GM10266 (cell line): ENCODE measurements at regions not wholly inside any gene's neighbourhood (a gene's known extent, or its start where the extent isn't known, plus 50 kb on each side); places are given as distances from the start of the nearest gene placed in this dataset.

Experiments used
- DNase-seq: peaks from one replicate; pipeline ENCODE4 v3.0.0; 2012; ENCODE audit errors: extremely low spot score
- TF ChIP-seq, protein P1 (sequence below): IDR thresholded peaks from 2 replicates; pipeline ENCODE4 v1.5.1; 2012; ENCODE audit warnings: mild to moderate bottlenecking, low read depth; ENCODE audit not compliant: control insufficient read depth, insufficient read depth; ENCODE audit errors: missing control alignments

DNA sequence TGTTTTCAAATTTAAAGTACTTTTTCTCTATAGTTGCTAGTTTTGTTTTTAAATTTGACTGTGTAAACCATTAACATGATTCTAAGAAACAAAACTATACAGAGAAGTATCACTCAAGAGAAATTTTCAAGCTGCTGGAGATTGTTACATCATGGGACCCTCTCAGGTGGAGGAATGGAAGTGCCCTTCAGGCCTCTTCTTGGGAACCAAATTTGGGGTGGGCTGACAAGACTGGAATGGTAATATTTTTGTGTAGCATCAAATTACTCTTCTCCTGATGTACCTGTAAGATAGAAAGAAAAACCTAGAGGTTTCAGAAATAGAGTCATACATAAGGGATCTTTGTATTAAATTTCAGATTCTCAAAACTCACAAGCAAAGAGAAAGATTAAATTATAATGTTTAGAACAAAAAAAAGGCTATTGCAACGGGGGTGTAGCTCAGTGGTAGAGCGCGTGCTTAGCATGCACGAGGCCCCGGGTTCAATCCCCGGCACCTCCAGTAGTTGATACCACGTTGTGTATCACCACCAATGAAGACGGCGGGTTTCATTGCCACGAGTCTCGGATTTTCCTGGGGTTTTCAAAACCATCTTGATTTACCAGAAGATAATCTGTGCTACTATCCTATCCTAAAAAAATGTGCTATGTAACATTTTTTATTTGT, 193.7 kb downstream of the GPX5 start:
- DNase-seq = no peak
- TF ChIP-seq, protein P1, sequence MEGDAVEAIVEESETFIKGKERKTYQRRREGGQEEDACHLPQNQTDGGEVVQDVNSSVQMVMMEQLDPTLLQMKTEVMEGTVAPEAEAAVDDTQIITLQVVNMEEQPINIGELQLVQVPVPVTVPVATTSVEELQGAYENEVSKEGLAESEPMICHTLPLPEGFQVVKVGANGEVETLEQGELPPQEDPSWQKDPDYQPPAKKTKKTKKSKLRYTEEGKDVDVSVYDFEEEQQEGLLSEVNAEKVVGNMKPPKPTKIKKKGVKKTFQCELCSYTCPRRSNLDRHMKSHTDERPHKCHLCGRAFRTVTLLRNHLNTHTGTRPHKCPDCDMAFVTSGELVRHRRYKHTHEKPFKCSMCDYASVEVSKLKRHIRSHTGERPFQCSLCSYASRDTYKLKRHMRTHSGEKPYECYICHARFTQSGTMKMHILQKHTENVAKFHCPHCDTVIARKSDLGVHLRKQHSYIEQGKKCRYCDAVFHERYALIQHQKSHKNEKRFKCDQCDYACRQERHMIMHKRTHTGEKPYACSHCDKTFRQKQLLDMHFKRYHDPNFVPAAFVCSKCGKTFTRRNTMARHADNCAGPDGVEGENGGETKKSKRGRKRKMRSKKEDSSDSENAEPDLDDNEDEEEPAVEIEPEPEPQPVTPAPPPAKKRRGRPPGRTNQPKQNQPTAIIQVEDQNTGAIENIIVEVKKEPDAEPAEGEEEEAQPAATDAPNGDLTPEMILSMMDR = no peak

DNA sequence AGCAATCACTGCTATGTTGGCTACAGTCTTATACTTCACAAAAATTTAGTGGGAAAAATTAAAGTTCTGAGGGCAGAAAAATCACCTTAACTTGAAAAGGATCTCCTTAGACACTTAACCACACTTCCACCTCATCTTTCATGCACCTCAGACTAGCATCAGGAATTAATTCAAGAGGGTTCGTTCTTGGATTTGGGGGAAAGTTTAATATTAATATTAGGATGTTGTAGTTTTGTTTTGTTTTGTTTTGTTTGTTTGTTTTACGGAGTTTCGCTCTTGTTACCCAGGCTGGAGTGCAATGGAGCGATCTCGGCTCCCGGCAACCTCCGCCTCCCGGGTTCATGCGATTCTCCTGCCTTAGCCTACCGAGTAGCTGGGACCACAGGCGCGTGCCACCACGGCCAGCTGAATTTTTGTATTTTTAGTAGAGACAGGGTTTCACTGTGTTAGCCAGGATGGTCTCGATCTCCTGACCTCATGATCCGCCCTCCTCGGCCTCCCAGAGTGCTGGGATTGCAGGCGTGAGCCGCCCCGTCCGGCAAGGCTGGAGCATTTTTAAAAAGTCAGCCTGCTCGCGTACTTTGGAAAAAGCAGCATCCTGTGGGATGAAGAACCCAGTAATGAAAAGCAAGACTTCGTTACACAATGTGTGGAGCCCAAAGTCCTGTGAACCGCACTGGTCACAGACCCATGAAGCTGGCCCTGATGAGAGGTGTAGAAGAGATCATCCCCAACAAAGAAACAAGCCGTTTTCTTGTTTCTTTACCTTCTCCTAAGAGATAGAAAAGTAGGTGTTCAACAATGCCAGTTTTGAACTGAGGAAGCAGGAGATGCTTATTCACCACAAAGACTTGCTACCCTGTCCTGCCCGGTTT, 194.9 kb downstream of the GPX5 start:
- TF ChIP-seq, protein P1 = no peak
- DNase-seq = no peak

DNA sequence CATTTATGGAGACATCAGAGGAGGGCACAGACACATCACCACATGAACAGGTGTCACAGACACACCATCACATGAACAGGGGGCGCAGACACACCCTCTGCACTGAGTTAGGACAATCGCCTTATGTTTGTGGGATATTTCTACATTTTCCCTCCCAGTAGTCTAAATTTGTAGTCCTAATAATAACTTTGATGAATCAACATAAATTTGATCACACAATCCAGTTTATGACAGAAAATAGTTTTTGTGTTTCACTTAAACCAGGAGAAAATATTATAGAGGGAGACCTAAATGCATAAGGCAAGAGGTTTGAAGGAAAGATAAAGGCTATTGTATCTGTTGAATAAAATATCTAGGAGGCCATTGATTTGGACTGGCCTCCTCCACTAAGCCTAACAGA, 195.7 kb downstream of the GPX5 start:
- TF ChIP-seq, protein P1 = no peak
- DNase-seq = no peak

DNA sequence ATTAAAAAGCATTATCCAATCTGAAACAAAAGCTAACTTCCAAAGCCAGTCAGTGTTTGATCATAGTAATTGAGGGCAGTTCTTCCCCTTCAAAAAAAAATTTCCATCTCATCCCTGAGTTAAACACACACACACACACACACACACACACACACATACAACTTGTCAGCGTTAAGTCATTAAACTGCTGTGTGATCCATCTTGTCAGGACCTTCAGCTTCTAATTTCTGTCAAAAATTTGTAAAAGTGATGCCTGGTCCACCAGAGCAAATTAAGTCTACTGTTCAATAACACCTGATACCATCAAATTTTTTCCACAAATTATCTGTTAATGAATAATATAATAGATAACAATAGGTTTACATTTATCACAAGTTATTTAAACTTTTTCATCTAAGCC, 198.7 kb downstream of the GPX5 start:
- TF ChIP-seq, protein P1 = no peak
- no peak for DNase-seq

DNA sequence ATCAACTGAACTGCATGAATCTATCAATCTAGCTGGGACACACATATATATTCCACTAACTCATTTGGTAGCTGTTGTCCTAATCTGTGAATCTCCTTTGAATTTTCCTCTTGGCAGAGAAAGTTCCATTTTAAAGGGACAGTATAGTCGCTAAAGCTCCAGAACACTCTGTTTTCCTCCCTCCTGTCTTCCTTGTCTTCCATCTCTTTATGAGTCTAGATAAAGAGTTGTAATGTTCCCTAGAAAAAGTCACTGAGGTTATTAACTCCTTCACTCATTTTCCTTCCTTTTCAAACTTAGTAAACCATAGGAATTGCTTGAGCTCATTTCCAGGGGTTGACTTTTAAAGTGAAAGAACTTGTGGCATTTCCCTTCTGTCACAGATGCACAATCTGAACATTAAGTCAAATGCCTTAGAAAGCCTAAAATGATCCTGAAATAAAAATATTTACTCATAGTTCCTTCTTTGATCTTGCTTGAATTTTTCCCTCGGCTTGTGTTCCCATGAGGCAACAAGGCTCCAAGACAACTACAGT, 198.4 kb downstream of the TRIM27 start:
- TF ChIP-seq, protein P1 = no peak
- no peak for DNase-seq

DNA sequence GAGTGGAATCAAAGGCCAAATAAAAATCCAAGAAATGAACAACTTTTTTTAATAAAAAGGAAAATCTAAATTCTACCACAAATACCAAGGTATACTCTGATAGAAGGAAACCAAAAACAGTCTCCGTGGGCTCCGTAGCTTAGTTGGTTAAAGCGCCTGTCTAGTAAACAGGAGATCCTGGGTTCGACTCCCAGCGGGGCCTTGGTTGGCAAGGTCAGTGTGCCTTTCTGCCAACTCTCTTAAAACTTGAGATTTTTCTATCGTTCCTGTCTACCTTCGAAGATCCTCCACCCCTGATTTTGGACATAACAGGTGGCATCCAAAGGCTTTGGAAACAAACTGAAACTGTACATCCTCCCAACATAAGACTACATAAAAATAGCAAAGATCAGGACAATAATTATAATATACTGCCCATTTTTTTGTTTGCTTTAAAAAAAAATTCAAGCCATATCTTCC, 197.9 kb downstream of the TRIM27 start:
- DNase-seq = no peak
- TF ChIP-seq, protein P1 = no peak
